Chondrocyte (in vitro differentiated cells): ENCODE measurements at regions not wholly inside any gene's neighbourhood (a gene's known extent, or its start where the extent isn't known, plus 50 kb on each side); places are given as distances from the start of the nearest gene placed in this dataset.
"Not testable (repeated sequence)": the region's sequence is repeated elsewhere in the genome, so short reads cannot be mapped to it uniquely, and the experiment has no call there.

Experiments used
- DNase-seq: peaks from one replicate; pipeline ENCODE4 v3.0.0; 2021; ENCODE audit warnings: mixed read lengths, low spot score
- H3K27ac Mint-ChIP-seq: one replicate; pipeline ENCODE4 v1.8.0; 2021; ENCODE audit warnings: mild to moderate bottlenecking, moderate library complexity, mixed read lengths; ENCODE audit not compliant: unreplicated experiment
- H3K27me3 Mint-ChIP-seq: 2 replicates; pipeline ENCODE4 v1.8.0; 2021; ENCODE audit warnings: low read depth, mixed read lengths
- H3K36me3 Mint-ChIP-seq: 2 replicates; pipeline ENCODE4 v1.8.0; 2021; ENCODE audit warnings: low read depth, mixed read lengths
- H3K4me1 Mint-ChIP-seq: 2 replicates; pipeline ENCODE4 v1.8.0; 2021; ENCODE audit warnings: low read depth, mild to moderate bottlenecking, mixed read lengths
- H3K4me3 Mint-ChIP-seq: one replicate; pipeline ENCODE4 v1.8.0; 2021; ENCODE audit warnings: mild to moderate bottlenecking, moderate library complexity, mixed read lengths; ENCODE audit not compliant: unreplicated experiment
- H3K9me3 Mint-ChIP-seq: 2 replicates; pipeline ENCODE4 v1.8.0; 2021; ENCODE audit warnings: low read depth, mixed read lengths
- TF ChIP-seq, protein P1 (sequence below): fragments of 200-600 bp; sonication (generic); IDR thresholded peaks from 2 replicates; pipeline ENCODE4 v1.5.0; 2021; ENCODE audit warnings: antibody characterized with exemption, mild to moderate bottlenecking, moderate library complexity

DNA sequence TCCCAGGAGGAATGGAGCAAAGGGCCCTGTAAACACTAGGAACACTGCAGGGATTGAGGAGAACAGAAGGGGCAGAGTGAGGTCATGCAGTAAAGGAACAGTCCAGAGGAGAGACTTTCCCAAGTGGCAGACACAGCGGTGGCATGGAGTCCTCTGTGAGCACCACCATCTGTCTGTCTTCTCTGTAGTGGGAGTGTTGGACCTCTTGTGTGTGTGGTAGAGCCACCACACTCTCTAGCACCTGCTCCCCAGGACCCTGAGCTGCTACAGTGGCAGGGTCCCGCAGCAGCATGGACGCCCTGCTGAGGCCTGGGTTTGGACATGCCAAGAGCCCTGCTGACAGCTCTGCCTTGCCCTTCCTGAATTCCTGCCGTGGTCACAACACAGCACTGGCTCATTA lies 75.7 kb upstream of the LARP1 start:
- no peaks in the 10 kb centered on the region for H3K36me3 Mint-ChIP-seq
- DNase-seq = peak; percentile 49
- no peak overlapping the region for H3K27ac Mint-ChIP-seq
- H3K9me3 Mint-ChIP-seq = no peaks in the 10 kb centered on the region
- H3K4me1 Mint-ChIP-seq = peaks cover 12% of the 10 kb centered on the region
- no peak overlapping the region for H3K4me3 Mint-ChIP-seq
- H3K27me3 Mint-ChIP-seq = no peaks in the 10 kb centered on the region
- TF ChIP-seq, protein P1, sequence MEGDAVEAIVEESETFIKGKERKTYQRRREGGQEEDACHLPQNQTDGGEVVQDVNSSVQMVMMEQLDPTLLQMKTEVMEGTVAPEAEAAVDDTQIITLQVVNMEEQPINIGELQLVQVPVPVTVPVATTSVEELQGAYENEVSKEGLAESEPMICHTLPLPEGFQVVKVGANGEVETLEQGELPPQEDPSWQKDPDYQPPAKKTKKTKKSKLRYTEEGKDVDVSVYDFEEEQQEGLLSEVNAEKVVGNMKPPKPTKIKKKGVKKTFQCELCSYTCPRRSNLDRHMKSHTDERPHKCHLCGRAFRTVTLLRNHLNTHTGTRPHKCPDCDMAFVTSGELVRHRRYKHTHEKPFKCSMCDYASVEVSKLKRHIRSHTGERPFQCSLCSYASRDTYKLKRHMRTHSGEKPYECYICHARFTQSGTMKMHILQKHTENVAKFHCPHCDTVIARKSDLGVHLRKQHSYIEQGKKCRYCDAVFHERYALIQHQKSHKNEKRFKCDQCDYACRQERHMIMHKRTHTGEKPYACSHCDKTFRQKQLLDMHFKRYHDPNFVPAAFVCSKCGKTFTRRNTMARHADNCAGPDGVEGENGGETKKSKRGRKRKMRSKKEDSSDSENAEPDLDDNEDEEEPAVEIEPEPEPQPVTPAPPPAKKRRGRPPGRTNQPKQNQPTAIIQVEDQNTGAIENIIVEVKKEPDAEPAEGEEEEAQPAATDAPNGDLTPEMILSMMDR = no peak

DNA sequence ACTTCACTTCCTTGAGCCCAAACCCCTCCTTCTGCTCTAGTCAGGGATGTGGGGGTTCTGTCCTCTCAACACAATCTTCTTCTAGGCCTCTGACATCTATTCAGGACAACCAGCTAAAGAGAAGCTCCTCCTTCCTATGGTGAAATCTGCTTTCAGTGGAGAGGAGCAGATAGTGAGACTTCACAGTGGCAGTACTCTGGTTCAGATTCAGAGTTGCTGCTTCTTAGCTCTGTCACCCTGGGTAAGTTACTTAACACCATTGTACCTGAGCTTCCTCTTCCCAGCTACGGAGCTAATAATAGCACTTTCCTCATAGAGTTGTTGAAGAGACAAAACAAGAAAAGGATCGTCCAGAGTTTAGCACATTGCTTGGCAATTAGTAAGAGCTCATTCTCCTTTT lies 77.3 kb upstream of the LARP1 start:
- Mint-ChIP-seq H3K27me3 (no peaks in the 10 kb centered on the region), H3K36me3 (no peaks in the 10 kb centered on the region), H3K9me3 (no peaks in the 10 kb centered on the region), H3K4me1 (peaks cover 3% of the 10 kb centered on the region), H3K27ac (no peak overlapping the region), H3K4me3 (no peak overlapping the region)
- TF ChIP-seq, protein P1 = no peak
- no peak for DNase-seq

DNA sequence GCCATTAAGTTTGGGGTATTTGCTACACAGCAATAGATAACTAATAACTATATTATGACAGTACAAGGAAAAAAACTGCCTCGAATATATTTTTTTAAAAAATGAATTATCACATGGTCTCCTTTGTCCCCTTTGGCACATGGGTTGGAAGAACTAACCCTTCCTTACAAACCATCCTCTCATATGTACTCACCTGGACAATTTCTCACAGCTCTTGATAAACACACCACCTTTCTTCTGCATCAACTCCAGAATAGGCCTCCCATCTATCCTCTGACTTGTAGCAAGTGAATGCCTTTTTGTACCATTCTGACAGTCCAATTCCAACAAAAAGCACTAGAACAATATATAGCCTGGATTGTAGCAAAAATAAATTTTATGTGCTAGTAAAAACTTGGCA lies 78.7 kb upstream of the LARP1 start:
- Mint-ChIP-seq H3K27me3 (no peaks in the 10 kb centered on the region), H3K9me3 (no peaks in the 10 kb centered on the region), H3K4me1 (no peaks in the 10 kb centered on the region), H3K4me3 (no peak overlapping the region), H3K36me3 (no peaks in the 10 kb centered on the region), H3K27ac (no peak overlapping the region)
- TF ChIP-seq, protein P1 = no peak
- DNase-seq = no peak

DNA sequence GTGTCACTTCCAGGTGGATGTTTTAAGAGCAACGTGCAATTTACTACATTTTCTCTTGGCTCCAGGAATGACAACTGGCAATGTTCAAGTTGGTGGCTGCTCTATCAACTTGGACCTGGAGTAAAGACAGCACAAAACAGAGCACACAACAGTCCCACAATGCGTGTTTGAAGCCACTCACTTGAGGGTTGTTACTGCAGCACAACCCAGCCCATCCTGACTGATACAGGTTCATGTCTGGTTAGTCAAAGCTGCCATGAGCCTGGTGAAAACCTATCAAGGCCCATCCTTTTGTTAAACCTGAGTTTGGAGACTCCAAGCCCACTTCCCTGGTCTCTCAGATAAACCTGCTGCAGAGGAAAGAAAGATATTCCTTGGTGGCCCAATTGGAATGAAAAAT lies 81.1 kb upstream of the LARP1 start:
- no peak for DNase-seq
- Mint-ChIP-seq H3K9me3 (no peaks in the 10 kb centered on the region), H3K27me3 (no peaks in the 10 kb centered on the region), H3K27ac (no peak overlapping the region), H3K36me3 (no peaks in the 10 kb centered on the region), H3K4me3 (no peak overlapping the region), H3K4me1 (no peaks in the 10 kb centered on the region)
- TF ChIP-seq, protein P1 = no peak

DNA sequence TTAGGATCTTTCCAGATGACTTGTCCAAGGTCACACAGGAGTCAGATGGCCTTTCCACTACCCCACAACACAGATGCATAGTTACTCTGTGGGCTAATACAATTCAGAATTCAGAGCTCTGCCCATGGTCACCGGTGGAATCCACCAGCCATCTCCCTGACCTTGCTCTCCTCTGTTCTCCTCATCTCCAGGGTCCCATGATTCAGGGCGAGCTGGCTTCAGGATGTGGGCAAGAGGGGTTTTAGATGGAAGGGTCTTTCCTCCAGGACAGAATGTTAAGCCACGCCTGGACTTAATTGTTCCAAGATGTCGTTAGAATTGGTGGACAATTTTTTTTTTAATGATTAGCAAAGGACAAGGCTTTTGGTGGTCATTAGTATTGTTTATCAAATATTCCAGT lies 81.7 kb upstream of the LARP1 start:
- H3K4me1 Mint-ChIP-seq = no peaks in the 10 kb centered on the region
- peaks cover 5% of the 10 kb centered on the region for H3K9me3 Mint-ChIP-seq
- peak; percentile 46 for DNase-seq
- H3K27ac Mint-ChIP-seq = no peak overlapping the region
- no peak overlapping the region for H3K4me3 Mint-ChIP-seq
- peaks cover 2% of the 10 kb centered on the region for H3K36me3 Mint-ChIP-seq
- TF ChIP-seq, protein P1 = no peak
- H3K27me3 Mint-ChIP-seq = no peaks in the 10 kb centered on the region

DNA sequence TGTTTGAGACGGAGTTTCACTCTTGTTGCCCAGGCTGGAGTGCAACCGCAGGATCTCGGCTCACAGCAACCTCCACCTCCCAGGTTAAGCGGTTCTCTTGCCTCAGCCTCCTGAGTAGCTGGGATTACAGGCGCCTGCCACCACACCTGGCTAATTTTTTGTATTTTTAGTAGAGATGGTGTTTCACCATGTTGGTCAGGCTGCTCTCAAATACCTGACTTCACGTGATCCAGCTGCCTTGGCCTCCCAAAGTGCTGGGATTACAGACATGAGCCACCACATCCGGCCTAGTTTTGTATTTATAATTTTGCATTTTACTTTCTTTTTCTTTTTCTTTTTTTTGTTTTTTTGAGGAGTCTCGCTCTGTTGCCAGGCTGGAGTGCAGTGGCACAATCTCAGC lies 85.3 kb upstream of the LARP1 start:
- not testable (repeated sequence) for H3K36me3 Mint-ChIP-seq, H3K27ac Mint-ChIP-seq, H3K27me3 Mint-ChIP-seq, H3K4me1 Mint-ChIP-seq, H3K4me3 Mint-ChIP-seq, DNase-seq
- peaks cover 12% of the 10 kb centered on the region for H3K9me3 Mint-ChIP-seq
